ENCODE measurements at regions not wholly inside any gene's neighbourhood (a gene's known extent, or its start where the extent isn't known, plus 50 kb on each side); places are given as distances from the start of the nearest gene placed in this dataset.

GRCh38 chr20:63076421-63076820 lies 69.7 kb upstream of the BHLHE23 start:
- no peak for TF ChIP-seq POLR2A (IDR thresholded peaks at IDR 0.05; ENCODE audit: low read depth, low read length)
- no peak for TF ChIP-seq TAF1 (IDR thresholded peaks at IDR 0.05; ENCODE audit: borderline replicate concordance, low read depth, low read length)
- no peak for TF ChIP-seq POLR2AphosphoS5 (IDR thresholded peaks at IDR 0.05; ENCODE audit: low read depth, low read length)
